H9 (cell line): ENCODE measurements at regions not wholly inside any gene's neighbourhood (a gene's known extent, or its start where the extent isn't known, plus 50 kb on each side); places are given as distances from the start of the nearest gene placed in this dataset.
A peak's percentile ranks its signal among the peaks of the same experiment; 100 is the strongest.

Experiments used
- DNase-seq: peaks from one replicate; pipeline ENCODE4 v3.0.0-alpha.2; 2017
- H2AFZ ChIP-seq: one replicate; pipeline ENCODE4 v1.6.1; 2013; ENCODE audit warnings: mild to moderate bottlenecking, low read length, control low read depth, moderate library complexity
- H2AK5ac ChIP-seq: 2 replicates; pipeline ENCODE4 v1.6.1; 2013; ENCODE audit warnings: low read length, control low read depth, mixed read lengths; ENCODE audit not compliant: insufficient read length
- H2BK120ac ChIP-seq: one replicate; pipeline ENCODE4 v1.6.1; 2013; ENCODE audit warnings: low read depth, mild to moderate bottlenecking, low read length, control low read depth, inconsistent platforms; ENCODE audit not compliant: poor library complexity, severe bottlenecking
- H2BK12ac ChIP-seq: 2 replicates; pipeline ENCODE4 v1.6.1; 2013; ENCODE audit warnings: low read length, control low read depth, mixed read lengths, low read depth; ENCODE audit not compliant: insufficient read length
- H2BK15ac ChIP-seq: 2 replicates; pipeline ENCODE4 v1.6.1; 2013; ENCODE audit warnings: low read depth, low read length, control low read depth
- H2BK20ac ChIP-seq: one replicate; pipeline ENCODE4 v1.6.1; 2013; ENCODE audit warnings: low read depth, mild to moderate bottlenecking, low read length, control low read depth, inconsistent platforms; ENCODE audit not compliant: poor library complexity, severe bottlenecking
- H2BK5ac ChIP-seq: 2 replicates; pipeline ENCODE4 v1.6.1; 2013; ENCODE audit warnings: low read length, control low read depth, mixed read lengths; ENCODE audit not compliant: insufficient read length
- H3K14ac ChIP-seq: 2 replicates; pipeline ENCODE4 v1.6.1; 2013; ENCODE audit warnings: low read length, control low read depth; ENCODE audit not compliant: insufficient read depth
- H3K18ac ChIP-seq: 2 replicates; pipeline ENCODE4 v1.6.1; 2013; ENCODE audit warnings: low read depth, mild to moderate bottlenecking, mixed read lengths, low read length, control low read depth; ENCODE audit not compliant: insufficient read length
- H3K23ac ChIP-seq: 2 replicates; pipeline ENCODE4 v1.6.1; 2013; ENCODE audit warnings: low read length, control low read depth, mixed read lengths, low read depth; ENCODE audit not compliant: insufficient read length
- H3K23me2 ChIP-seq: 2 replicates; pipeline ENCODE4 v1.6.1; 2013; ENCODE audit warnings: low read depth, mild to moderate bottlenecking, mixed read lengths, low read length, control low read depth; ENCODE audit not compliant: insufficient read length, poor library complexity, severe bottlenecking
- H3K27ac ChIP-seq: 2 replicates; pipeline ENCODE4 v1.5.1; 2013; ENCODE audit warnings: low read length, control low read depth, mixed read lengths, low read depth; ENCODE audit not compliant: insufficient read length
- H3K27me3 ChIP-seq: 2 replicates; pipeline ENCODE4 v1.6.1; 2013; ENCODE audit warnings: low read length, control low read depth, inconsistent platforms; ENCODE audit not compliant: insufficient read depth
- H3K4ac ChIP-seq: 2 replicates; pipeline ENCODE4 v1.6.1; 2013; ENCODE audit warnings: low read depth, mild to moderate bottlenecking, control low read depth, inconsistent platforms, low read length, moderate library complexity
- H3K4me1 ChIP-seq: 2 replicates; pipeline ENCODE4 v1.6.1; 2013; ENCODE audit warnings: low read length, control low read depth, inconsistent platforms; ENCODE audit not compliant: insufficient read depth
- H3K4me2 ChIP-seq: 2 replicates; pipeline ENCODE4 v1.6.1; 2013; ENCODE audit warnings: low read length, control low read depth, mixed read lengths; ENCODE audit not compliant: insufficient read length, insufficient read depth
- H3K56ac ChIP-seq: 2 replicates; pipeline ENCODE4 v1.6.1; 2013; ENCODE audit warnings: low read depth, mild to moderate bottlenecking, mixed read lengths, low read length, control low read depth; ENCODE audit not compliant: insufficient read length
- H3K79me1 ChIP-seq: 2 replicates; pipeline ENCODE4 v1.6.1; 2013; ENCODE audit warnings: low read depth, mild to moderate bottlenecking, moderate library complexity, low read length, control low read depth, inconsistent platforms; ENCODE audit not compliant: insufficient read depth, poor library complexity, severe bottlenecking
- H3K79me2 ChIP-seq: 2 replicates; pipeline ENCODE4 v1.6.1; 2013; ENCODE audit warnings: low read length, control low read depth, inconsistent platforms; ENCODE audit not compliant: insufficient read depth
- H3K9ac ChIP-seq: 2 replicates; pipeline ENCODE4 v1.6.1; 2013; ENCODE audit warnings: low read length, control low read depth, mixed read lengths; ENCODE audit not compliant: insufficient read length; ENCODE audit errors: extremely low read depth
- H3K9me3 ChIP-seq: one replicate; pipeline ENCODE4 v1.6.1; 2013; ENCODE audit warnings: low read depth, low read length, inconsistent platforms; ENCODE audit not compliant: control insufficient read depth
- H3T11ph ChIP-seq: one replicate; pipeline ENCODE4 v1.6.1; 2013; ENCODE audit warnings: mild to moderate bottlenecking, low read length, control low read depth, inconsistent platforms
- H4K20me1 ChIP-seq: one replicate; pipeline ENCODE4 v1.6.1; 2013; ENCODE audit not compliant: control insufficient read depth, insufficient read length, insufficient read depth
- H4K5ac ChIP-seq: 2 replicates; pipeline ENCODE4 v1.6.1; 2013; ENCODE audit warnings: low read depth, mild to moderate bottlenecking, mixed read lengths, low read length, control low read depth; ENCODE audit not compliant: insufficient read length
- H4K8ac ChIP-seq: replicated peaks from 2 replicates; pipeline ENCODE4 v1.6.1; 2013; ENCODE audit warnings: low read length, control low read depth, mixed read lengths, low read depth; ENCODE audit not compliant: insufficient read length
- H4K91ac ChIP-seq: 2 replicates; pipeline ENCODE4 v1.6.1; 2013; ENCODE audit warnings: low read depth, mild to moderate bottlenecking, moderate library complexity, mixed read lengths, low read length, control low read depth; ENCODE audit not compliant: insufficient read length
- H3K27ac Mint-ChIP-seq, 3 experiments: 2 replicates in 2 of 3; 3 replicates in 1 of 3; pipeline ENCODE4 v1.8.0; 2020 to 2021; ENCODE audit warnings: mixed read lengths in 3 of 3, mild to moderate bottlenecking in 1 of 3, moderate library complexity in 1 of 3
- H3K27me3 Mint-ChIP-seq: 2 replicates; pipeline ENCODE4 v1.8.0; 2021; ENCODE audit warnings: low read depth, mild to moderate bottlenecking, moderate library complexity, mixed read lengths
- H3K36me3 Mint-ChIP-seq, 3 experiments: 2 replicates in 2 of 3; 3 replicates in 1 of 3; pipeline ENCODE4 v1.8.0; 2020 to 2021; ENCODE audit warnings: low read depth in 3 of 3, mixed read lengths in 3 of 3; ENCODE audit not compliant: insufficient read depth in 1 of 3
- H3K4me1 Mint-ChIP-seq, 2 experiments: 2 replicates each; pipeline ENCODE4 v1.8.0; 2020; ENCODE audit warnings: mixed read lengths in 2 of 2
- H3K4me3 Mint-ChIP-seq, 2 experiments: 2 replicates in 1 of 2; 3 replicates in 1 of 2; pipeline ENCODE4 v1.8.0; 2020 to 2021; ENCODE audit warnings: mild to moderate bottlenecking in 2 of 2, mixed read lengths in 2 of 2, moderate library complexity in 1 of 2
- H3K9me3 Mint-ChIP-seq, 2 experiments: 2 replicates in 1 of 2; 3 replicates in 1 of 2; pipeline ENCODE4 v1.8.0; 2020; ENCODE audit warnings: mild to moderate bottlenecking in 2 of 2, mixed read lengths in 2 of 2, moderate library complexity in 1 of 2
- WGBS: extraction: QIAGEN DNeasy Blood & Tissue Kit; methylation state at CpG from one replicate; pipeline ENCODE4 v1.1.7; 2013; ENCODE audit warnings: missing lambda C conversion rate, low lambda C conversion rate, mixed read lengths; ENCODE audit not compliant: insufficient read length; ENCODE audit errors: extremely low coverage; 5-methylcytosine and 5-hydroxymethylcytosine counted together
- TF ChIP-seq, protein P1 (sequence below): fragments of 200-600 bp; sonication (generic); conservative IDR thresholded peaks from 3 replicates; pipeline ENCODE4 v1.8.0; 2021; ENCODE audit warnings: antibody characterized with exemption, mild to moderate bottlenecking

DNA sequence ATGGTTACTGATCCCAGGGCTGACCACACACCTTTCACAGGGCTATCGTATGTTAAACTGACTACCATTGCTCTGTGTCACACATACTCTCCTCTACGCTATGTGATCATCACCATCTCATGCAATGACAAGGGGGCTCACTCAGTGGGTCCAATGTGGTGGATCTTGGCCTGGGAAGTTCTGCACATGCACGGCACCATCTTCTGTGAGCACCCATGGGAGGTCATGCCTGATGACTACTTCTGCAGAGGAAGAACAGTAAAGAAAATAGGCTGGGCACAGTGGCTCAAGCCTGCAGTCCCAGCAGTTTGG lies 60.0 kb upstream of the FOXD3 start:
- no peak overlapping the region for H3K4me3 Mint-ChIP-seq

More for the DNA sequence above, 60.0 kb upstream of the FOXD3 start:
- H3K4me1 Mint-ChIP-seq = peaks cover 0 to 9% of the 10 kb centered on the region in 2 experiments; a peak in 2 of 4 replicates
- no peaks in the 10 kb centered on the region; a peak in 1 of 7 replicates for H3K36me3 Mint-ChIP-seq
- H4K5ac ChIP-seq = no peak overlapping the region
- H2BK15ac ChIP-seq = no peak overlapping the region
- no peak for DNase-seq
- H3K14ac ChIP-seq = no peak overlapping the region
- H4K20me1 ChIP-seq = no peaks in the 10 kb centered on the region
- no peak overlapping the region for H4K8ac ChIP-seq
- no peaks in the 10 kb centered on the region for H3K79me1 ChIP-seq
- no peak overlapping the region for H3K56ac ChIP-seq
- H3K9ac ChIP-seq = no peak overlapping the region
- no peak overlapping the region for H2BK12ac ChIP-seq
- no peak overlapping the region for H3K23ac ChIP-seq
- H3K27ac ChIP-seq = no peak overlapping the region
- H3K27me3 ChIP-seq = no peaks in the 10 kb centered on the region
- H2BK120ac ChIP-seq = no peak overlapping the region
- H2BK20ac ChIP-seq = no peak overlapping the region
- H3K4me2 ChIP-seq = no peak overlapping the region
- H4K91ac ChIP-seq = no peak overlapping the region
- no peaks in the 10 kb centered on the region for H3K23me2 ChIP-seq
- no CpG with 5 or more reads among the region's 3 CpGs for WGBS
- H3T11ph ChIP-seq = no peak overlapping the region
- H3K27me3 Mint-ChIP-seq = no peaks in the 10 kb centered on the region
- H3K79me2 ChIP-seq = no peaks in the 10 kb centered on the region
- H2BK5ac ChIP-seq = no peak overlapping the region
- H2AFZ ChIP-seq = no peak overlapping the region
- H3K4ac ChIP-seq = no peak overlapping the region
- H3K9me3 Mint-ChIP-seq = no peaks in the 10 kb centered on the region
- H3K9me3 ChIP-seq = no peaks in the 10 kb centered on the region
- H3K27ac Mint-ChIP-seq = peak overlapping the region in 1 of 3 experiments; percentile 91; a peak in 1 of 7 replicates
- no peak overlapping the region for H3K18ac ChIP-seq
- TF ChIP-seq, protein P1, sequence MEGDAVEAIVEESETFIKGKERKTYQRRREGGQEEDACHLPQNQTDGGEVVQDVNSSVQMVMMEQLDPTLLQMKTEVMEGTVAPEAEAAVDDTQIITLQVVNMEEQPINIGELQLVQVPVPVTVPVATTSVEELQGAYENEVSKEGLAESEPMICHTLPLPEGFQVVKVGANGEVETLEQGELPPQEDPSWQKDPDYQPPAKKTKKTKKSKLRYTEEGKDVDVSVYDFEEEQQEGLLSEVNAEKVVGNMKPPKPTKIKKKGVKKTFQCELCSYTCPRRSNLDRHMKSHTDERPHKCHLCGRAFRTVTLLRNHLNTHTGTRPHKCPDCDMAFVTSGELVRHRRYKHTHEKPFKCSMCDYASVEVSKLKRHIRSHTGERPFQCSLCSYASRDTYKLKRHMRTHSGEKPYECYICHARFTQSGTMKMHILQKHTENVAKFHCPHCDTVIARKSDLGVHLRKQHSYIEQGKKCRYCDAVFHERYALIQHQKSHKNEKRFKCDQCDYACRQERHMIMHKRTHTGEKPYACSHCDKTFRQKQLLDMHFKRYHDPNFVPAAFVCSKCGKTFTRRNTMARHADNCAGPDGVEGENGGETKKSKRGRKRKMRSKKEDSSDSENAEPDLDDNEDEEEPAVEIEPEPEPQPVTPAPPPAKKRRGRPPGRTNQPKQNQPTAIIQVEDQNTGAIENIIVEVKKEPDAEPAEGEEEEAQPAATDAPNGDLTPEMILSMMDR = no peak
- no peaks in the 10 kb centered on the region for H3K4me1 ChIP-seq
- no peak overlapping the region for H2AK5ac ChIP-seq
